Myocyte (in vitro differentiated cells): ENCODE measurements at regions not wholly inside any gene's neighbourhood (a gene's known extent, or its start where the extent isn't known, plus 50 kb on each side); places are given as distances from the start of the nearest gene placed in this dataset.

ENCODE experiments used
- DNase-seq: peaks from one replicate; pipeline ENCODE4 v3.0.0-alpha.2; 2012; ENCODE audit warnings: low read depth

DNA sequence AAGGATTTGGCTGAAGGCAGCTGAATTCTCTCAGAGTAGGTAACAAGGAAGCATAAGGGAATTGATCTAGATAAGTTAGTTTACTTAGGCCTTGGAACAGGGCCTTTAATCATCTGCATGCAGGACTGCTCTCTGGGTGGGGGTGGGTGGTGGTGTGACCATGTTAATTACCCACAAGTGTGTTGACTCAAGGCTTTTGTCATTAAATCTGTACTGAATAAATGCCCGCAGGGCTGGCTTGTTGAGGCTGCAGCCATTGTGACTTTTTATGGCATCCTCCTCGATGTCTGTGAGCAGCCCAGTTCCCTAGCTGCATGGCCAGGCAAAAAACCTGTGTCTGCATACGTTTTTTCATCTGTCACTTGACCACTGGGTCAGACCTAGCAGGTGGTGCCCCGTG, 63.5 kb upstream of the ASCC3 start:
- DNase-seq: no peak

DNA sequence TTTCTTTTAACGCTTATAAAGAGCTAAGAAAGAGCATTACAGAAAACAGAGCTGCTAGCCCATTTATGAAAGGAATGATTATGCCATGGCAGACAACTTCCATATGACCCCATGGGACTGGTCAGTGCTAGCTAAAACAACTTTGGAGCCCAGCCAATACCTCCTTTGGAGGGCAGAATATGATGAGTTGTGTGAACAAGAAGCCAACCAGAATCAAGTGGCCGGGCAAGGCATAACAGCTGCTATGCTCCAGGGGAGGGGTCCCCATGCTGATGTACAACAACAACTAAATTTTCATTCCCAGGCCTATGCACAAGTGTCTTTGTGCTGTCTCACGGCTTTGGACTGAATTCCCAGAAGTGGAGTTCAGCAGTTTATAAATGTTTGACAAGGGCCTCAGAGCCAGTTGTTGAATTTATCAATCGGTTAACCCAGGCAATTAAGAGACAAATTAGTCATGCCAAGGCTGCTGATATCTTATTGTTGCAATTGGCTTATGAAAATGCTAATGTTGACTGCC, 65.0 kb upstream of the ASCC3 start:
- peak; percentile 40 for DNase-seq

DNA sequence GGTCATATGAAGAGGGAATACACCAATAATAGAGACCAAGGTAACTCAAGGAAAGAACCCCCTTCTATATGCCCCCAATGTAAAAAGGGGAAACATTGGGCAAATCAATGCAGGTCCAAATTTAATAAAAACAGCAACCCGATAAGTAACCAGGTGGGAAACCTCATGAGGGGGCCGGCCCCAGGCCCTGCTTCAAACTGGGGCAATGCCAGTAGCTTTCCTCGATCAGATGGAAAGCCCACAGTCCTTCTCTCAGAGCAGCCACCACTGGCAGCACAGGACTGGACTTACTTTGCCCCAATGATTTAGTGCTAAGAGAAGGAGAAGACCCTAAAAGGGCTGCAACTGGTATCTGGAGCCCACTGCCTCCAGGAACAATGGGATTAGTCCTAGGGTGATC, 65.6 kb upstream of the ASCC3 start:
- no peak for DNase-seq

DNA sequence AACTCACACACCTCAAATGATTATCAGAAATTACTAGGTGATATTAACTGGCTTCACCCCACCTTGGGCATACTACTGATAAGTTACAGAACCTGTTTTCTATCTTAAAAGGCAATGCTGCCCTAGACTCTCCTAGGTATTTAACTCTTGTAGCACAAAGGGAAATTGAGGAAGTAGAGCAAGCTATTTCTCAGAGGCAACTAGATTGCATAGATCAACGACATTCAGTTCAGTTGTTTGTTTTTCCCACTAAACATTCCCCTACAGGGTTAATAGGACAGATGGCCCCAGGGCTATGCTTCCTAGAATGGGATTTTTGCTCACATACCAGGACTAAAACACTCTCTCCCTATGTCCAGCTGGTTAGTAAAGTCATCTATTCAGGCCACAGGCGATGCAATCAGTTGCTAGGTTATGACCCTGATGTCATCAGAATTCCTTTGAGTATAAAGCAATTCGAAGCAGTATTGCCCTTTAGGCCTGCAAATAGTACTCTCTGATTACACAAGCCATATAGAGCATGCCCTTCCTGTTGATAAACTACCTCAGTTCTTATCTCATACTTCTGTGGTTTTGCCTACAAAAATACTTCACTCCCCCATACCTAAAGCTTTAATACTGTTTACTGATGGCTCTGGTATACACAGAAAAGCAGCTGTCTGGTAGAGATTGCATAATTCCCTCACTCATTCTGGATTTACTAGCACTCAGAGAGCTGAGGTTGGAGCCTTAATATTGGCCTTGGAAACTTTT, 67.4 kb upstream of the ASCC3 start:
- peak; percentile 44 for DNase-seq

DNA sequence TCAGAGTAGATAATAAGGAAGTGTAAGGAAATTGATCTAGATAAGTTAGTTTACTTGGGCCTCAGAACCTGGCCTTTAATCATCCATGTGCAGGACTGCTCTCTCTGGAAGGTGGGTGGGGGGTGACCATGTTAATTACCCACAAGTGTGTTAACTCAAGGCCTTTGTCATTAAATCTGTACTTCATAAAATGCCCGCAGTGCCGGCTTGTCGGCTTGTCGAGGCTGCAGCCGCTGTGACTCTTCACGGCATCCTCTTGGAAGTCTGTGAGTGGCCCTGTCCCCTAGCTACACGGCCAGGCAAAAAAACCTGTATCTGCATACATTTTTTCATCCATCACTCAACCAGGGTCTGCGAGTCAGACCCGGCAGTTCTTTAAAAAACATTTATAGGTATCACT, 70.9 kb upstream of the ASCC3 start:
- no peak for DNase-seq

DNA sequence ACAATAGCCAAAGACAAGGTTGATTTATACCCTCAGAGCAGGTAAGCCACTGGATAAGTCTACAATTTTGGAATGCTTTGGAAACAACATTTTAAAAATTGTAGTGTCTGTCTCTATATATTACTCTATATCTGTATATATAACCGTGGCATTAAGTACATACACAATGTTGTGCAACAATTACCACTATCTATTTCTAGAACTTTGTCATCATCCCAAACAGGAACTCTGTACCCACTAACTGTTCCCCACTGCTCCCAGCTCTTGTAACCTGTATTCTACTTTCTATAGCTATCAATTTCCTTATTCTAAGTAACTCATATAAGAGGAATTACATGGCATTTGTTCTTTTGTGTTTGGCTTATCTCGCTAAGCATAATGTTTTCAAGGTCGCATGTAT, 78.2 kb upstream of the ASCC3 start:
- no peak for DNase-seq

DNA sequence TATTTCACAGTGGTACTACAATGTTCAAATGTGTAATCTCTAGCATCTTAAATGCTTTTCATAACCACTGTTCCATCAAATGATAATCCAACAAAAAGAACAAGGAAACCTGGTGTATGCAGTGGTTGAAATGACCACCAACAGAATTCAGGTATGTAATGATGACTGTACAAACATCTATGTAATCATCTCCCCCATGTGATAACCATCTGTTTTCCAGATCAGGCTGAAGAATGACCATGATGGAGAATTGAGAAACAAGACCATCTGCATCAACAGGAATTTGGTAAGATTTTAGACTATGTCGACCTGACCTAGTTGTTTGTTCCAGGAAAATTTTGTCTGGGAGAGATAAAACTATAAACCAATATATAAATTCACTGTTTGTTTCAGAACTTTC, 81.3 kb upstream of the ASCC3 start:
- no peak for DNase-seq

DNA sequence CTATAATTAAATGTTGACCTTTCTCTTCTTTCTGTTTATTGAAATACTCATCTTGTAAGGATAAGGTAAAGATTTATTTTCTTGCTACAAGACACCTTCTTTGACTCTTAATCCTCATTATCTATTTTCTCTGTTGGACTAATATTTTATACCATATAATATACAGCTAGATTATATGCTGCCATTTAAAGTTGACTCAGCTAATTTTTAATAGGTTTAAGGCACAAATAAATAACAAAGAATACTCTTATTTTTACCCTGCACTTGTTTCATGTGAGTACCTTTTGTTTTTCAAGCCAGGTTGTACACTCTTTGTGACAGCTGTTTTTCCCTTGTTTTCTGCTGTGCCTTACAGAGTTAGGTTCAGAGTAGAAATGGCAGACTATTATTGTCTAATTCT, 83.9 kb upstream of the ASCC3 start:
- DNase-seq: no peak

DNA sequence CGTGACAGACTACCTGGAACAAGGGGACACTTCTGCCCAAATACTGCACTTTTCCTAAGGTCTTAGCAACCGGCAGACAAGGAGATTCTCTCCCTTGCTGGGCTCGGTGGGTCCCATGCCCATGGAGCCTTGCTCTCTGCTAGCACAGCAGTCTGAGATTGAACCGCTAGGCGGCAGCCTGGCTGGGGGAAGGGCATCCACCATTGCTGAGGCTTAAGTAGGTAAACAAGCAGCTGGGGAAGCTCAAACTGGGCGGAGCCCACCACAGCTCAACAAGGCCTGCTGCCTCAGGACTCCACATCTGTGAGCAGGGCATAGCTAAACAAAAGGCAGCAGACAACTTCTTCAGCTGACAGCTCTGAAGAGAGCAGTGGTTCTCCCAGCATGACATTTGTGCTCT, 87.8 kb upstream of the ASCC3 start:
- DNase-seq: no peak

DNA sequence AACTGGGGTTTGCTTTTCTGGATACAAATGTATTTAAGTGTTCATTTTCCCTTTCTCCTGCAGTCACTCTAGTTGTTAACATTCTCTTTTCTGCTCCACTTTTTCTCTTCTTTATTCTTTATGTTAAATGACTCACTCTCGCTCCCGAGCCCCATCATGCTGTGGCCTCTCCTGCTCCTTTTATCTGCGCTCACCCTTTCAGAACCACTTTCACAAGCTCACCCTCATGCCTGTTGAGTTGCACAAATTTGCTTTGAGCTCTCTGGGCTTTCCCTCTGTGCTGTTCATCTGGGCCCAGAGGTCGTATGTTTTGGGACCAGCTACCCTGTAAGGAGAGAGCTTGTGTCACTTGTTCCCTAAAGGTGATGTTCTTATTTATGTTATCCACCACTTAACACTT, 98.1 kb upstream of the ASCC3 start:
- no peak for DNase-seq

DNA sequence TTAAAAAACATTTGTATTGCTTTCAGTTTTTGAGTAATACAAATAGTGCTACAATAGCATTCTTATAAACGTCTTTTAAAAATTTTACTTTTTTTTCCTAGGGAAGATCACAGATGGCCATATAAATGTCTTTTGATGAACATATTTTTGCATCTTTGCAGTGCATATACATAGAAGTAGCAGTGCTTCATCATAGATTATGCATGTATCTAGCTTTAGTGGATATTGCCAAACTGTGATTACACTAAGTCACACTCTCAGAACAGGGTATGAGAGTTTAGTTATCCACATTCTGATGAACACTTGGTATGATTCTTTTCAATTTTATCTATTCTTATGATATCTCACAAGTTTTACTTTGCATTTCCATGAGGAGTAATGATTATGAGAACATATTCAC, 99.8 kb upstream of the ASCC3 start:
- DNase-seq: no peak

DNA sequence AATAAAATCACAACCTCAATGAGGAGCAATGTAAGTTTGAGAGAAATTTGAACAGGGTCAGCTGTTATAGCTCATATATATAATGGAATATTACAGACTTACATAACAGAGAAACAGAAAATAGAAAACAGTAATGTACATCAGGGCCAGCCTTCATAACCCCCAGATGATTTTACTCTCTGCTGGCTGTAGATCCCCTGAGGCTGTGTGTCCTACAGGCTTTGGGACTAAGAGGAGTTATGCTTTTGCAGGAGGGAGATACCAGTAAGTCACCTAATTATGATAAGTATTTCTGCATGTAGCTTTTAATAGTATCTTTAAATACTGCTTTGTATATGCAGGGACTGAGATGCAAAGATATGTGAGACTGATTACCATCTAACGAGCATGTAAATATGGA, 105.8 kb upstream of the ASCC3 start:
- no peak for DNase-seq

DNA sequence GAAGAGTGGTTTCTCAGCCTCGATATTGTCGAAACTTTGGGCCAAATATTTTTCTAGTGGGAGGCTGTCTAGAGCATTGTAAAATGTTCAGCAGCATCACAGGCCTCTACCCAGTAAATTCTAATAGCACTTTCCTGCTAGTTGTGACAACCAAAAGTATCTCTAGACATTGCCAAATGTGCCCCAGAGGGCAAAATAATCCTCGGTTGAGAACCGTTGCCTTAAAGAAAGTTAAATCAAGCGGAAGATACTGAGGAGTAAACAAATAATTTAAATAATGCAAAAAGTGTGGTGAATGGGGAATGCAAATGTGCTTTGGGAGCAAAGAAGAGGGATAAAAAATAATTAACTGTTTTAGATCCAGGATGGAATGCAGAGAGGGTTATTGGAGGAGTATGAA, 106.4 kb upstream of the ASCC3 start:
- DNase-seq: no peak

DNA sequence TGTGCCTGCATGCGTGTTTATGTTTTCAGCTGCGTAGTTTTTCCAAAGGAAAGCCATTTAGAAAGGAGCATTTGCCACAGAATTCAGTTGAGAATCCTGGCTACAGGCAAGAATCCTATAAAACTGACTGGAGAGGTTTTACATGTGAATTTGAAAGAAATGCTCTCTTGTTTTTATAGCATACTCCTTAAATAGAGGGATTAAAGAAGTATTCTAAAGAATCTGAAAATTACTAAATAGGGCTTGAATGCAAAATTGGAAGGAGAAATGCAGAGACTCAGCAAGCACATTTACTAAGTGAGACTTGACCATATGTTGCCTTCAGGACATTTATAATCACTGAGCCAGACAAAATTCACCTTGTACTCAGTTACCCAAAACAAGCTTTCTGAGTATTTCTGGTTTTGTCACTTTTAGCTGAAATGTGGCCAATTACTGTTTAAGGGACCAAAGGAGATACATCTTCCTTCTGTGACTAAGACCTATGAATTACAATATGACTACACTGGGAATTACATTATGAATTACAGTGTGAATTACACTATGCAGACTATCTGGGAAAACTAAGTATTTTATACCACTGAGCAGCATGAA, 107.4 kb upstream of the ASCC3 start:
- no peak for DNase-seq

DNA sequence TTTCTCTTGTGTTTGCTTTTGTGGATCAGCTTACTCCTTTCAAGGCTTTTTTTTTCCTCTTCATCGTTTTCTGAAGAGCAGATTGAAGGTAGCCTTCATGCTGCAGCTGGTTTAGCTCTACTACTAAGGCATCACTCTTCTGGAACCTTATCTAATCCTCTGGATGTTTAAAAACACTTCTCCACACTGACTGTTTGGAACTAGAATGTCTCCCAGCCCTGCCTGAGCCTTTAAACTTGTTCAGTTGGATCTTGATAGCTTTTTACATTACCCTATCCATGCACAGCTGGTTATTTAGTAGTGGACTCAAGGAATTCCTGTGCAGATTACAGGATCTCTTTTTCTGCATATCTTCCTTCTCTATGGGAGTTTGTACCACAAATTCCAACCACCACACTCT, 108.9 kb upstream of the ASCC3 start:
- DNase-seq: no peak

DNA sequence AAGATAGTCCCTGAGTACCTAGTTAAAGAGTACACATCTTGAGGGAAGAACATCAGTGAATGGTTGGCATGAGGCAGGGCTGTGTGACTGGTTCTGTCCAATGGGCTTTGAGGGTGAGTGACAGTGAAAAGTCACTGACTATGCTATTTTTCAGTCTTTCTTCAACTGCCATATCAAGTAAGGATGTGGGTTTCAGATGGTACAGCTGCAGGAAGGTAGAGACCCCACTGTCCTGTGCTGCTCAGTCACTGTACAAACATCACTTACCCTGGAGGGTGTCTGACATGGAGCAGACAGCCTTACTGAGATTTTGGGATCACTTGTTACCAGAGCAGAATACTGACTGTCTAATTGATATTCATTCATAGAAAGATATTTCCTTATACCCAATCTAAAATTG, 115.3 kb upstream of the ASCC3 start:
- no peak for DNase-seq

DNA sequence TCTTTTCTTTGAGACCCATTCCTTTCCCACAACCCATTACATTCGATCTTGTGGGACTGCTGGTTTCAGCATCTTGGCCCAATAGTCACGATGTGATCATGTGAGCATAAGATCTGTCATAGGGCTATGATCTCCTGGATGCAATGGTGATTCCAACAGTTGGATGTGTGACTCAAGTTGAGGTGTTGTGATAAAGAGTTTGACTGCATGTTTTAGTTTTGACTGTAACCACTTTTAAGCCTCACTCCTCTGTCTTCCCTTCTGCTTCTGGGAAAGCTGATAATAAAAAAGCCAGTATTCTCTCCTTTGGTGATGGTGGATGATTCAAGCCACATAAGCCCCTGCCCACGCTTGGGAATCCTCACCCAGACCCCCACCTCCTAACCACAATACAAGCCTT, 117.0 kb upstream of the ASCC3 start:
- peak; percentile 15 for DNase-seq

DNA sequence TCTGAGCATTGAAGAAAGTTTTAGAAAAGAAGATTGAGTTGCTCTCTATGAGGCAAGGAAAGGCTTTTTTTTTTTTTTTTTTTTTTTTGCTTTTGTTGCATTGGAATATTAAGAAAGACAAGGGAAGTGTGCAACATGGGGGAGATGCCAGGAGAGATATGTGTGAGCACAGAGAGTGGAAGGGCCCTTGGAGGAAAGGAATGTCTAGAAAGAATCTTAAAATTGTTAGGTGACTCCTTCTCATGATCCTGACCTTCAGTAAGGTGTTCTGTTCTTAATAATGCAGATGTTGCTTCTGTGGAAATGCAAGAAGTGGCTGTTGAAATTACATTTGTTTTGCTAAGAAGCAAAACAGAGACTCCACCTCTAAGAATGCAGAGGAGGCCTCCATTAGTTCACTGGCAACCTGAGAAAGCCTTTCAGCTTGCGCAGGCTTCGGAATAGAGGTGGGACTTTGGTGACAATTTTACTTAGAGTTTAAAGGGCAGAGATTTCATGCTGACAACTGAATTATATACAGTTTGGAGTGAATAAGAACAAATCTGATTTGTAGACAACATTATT, 118.0 kb upstream of the ASCC3 start:
- no peak for DNase-seq

DNA sequence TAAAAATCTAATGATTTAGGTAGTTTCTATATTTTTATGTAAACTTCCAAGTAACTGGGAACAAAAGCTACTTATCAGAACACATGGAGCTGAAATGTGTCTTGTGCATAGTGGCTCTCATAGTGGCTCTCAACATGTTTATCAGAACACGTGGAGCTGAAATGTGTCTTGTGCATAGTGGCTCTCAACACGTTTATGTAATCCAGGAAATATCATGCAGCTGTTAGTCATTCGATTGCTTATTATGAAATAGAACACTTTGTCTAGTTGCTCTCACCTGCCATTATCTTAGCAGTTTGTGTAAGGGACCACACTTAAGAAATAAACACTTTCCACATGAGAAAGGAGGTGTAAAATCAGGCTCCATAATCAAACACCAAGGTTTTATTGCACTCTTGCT, 119.2 kb upstream of the ASCC3 start:
- DNase-seq: peak; percentile 20

DNA sequence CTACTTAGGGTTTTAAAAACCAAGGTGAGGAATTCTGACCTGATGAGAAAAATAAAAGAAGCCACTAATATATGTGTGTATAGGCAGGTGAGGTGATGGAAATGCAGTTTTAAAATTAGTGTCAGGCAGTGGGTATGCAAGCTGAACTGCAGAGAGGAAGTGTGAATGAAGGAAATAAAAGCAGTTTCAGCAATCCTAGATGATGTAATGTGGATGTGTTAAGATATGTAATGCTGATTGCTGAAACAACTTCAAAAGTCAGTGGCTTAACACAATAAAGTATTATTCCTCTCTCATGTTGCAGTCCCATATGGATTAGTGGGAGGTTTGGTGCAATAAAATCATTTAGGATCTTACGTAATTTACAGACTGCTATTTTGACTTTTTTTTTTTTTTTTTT, 119.9 kb upstream of the ASCC3 start:
- no peak for DNase-seq

DNA sequence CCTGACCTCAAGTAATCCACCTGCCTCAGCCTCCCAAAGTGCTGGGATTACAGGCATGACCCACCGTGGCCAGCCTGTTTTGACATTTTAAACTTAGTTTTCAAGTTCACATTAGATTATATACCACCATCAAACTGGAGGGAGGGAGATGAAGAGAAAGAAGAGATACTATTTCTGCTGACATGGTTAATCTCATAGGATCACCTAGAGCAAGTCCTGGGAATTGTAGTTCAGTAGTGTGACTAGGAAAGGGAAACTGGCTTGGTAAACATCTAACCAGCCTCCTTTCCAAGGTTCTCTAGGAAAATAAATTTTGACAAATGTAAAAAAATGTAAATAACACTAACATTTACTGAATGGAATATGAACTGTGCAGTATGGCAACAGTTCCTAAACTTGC, 120.5 kb upstream of the ASCC3 start:
- no peak for DNase-seq

DNA sequence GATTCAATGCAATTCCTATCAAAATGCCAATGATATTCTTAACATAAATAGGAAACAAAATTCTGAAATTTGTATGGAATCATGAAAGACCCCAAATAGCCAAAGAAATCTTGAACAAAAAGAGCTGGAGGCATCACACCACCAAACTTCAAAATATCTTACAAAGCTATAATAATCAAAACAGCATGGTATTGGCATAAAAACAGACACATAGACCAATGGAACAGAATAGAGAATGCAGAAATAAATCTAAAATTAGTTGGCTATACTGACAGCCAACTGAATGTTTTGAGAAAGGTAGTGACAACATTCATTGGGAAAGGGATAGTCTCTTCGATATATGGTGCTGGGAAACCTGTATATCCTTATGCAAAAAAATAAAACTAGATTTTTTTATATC, 121.9 kb upstream of the ASCC3 start:
- DNase-seq: no peak

DNA sequence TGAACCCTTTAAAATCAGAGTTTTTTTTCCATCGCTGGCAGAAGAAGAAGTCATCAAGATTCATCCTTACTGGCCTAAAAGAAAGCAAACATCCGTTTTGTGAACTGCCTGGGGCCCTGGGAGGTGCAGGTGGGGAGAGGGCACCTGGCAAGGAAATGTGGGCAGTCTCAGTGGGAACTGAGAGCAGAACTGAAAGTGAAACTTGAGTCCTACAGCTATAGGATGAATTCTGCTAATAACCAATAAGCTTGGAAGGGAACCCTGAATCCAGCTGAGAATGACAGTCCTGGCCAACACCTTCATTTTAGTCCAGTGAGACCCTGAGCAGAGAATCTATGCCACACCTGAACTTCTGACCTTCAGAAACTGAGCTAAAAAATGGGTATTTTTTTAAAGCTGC, 130.1 kb upstream of the ASCC3 start:
- DNase-seq: no peak
